ENCODE measurements at regions not wholly inside any gene's neighbourhood (a gene's known extent, or its start where the extent isn't known, plus 50 kb on each side); places are given as distances from the start of the nearest gene placed in this dataset.

DNA sequence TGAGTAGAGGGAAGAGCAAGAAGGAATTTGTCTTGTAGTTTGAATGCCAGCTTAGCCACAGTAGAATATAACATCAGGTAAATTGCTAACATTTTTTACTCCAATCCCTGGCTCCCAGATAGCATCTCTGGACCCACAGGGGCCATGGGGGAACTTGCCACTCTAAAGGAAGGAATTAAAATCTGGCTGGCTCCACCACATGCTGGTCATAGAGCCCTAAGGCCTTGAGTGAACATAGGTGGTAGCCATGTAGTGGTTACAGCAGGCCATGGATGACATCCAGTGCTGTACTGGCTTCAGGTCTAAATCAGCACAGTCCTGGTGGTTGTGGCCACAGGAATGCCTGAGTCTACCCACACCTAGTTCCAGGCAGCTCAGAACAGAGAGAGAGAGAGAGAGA, 109.9 kb upstream of the RGMB start:
- H3K4me3 ChIP-seq (ENCODE audit: low read depth, low read length, poor library complexity, severe bottlenecking): no peak overlapping the region
- H3K36me3 ChIP-seq (ENCODE audit: insufficient read depth, low read length): no peaks in the 10 kb centered on the region
- no peaks in the 10 kb centered on the region for H3K27me3 ChIP-seq (ENCODE audit: insufficient read depth, low read length)
- no peaks in the 10 kb centered on the region for H3K9me2 ChIP-seq (ENCODE audit: low read depth, low read length)
- no peaks in the 10 kb centered on the region for H3K4me1 ChIP-seq (ENCODE audit: insufficient read depth, low read length, severe bottlenecking)
- H3F3A ChIP-seq (ENCODE audit: insufficient read depth, low read length): no peaks in the 10 kb centered on the region
- H3K27ac ChIP-seq (ENCODE audit: low read depth, low read length, poor library complexity, severe bottlenecking): no peak overlapping the region
- no peaks in the 10 kb centered on the region for H4K20me1 ChIP-seq (ENCODE audit: insufficient read depth, low read length)
- no peak overlapping the region for H2AFZ ChIP-seq (ENCODE audit: low read length)
- H3K9ac ChIP-seq (ENCODE audit: low read length): no peak overlapping the region
- no peak overlapping the region for H3K4me2 ChIP-seq (ENCODE audit: low read length)
- H3K79me2 ChIP-seq (ENCODE audit: insufficient read depth, low read length): no peaks in the 10 kb centered on the region
- TF ChIP-seq EZH2 (IDR thresholded peaks at IDR 0.05; ENCODE audit: borderline replicate concordance, low read length): no peak
- TF ChIP-seq, protein P1, sequence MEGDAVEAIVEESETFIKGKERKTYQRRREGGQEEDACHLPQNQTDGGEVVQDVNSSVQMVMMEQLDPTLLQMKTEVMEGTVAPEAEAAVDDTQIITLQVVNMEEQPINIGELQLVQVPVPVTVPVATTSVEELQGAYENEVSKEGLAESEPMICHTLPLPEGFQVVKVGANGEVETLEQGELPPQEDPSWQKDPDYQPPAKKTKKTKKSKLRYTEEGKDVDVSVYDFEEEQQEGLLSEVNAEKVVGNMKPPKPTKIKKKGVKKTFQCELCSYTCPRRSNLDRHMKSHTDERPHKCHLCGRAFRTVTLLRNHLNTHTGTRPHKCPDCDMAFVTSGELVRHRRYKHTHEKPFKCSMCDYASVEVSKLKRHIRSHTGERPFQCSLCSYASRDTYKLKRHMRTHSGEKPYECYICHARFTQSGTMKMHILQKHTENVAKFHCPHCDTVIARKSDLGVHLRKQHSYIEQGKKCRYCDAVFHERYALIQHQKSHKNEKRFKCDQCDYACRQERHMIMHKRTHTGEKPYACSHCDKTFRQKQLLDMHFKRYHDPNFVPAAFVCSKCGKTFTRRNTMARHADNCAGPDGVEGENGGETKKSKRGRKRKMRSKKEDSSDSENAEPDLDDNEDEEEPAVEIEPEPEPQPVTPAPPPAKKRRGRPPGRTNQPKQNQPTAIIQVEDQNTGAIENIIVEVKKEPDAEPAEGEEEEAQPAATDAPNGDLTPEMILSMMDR (IDR thresholded peaks at IDR 0.05; ENCODE audit: low read length): no peak
- H3K9me3 ChIP-seq (ENCODE audit: low read length): no peaks in the 10 kb centered on the region

DNA sequence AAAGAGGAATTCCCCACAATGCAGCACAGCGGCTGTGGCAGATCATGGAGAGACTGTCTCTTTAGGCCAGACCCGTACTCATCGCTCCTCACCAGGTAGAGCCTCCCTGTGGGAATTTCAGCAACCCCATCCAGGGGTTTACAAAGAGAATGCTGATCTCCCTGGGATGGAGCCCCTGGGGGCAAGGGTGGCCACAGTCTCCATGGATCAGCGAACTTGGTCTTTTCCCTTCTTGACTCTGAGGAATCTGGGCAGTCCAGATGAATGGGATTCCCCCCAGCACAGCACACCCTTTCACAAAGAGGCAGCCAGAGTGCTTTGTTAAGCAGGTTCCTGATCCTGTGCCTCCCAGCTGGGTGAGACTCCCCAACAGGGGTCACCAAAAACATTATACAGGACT, 108.7 kb upstream of the RGMB start:
- Histone ChIP-seq H2AFZ (ENCODE audit: low read length) (no peak overlapping the region), H3K9me3 (ENCODE audit: low read length) (no peaks in the 10 kb centered on the region), H3F3A (ENCODE audit: insufficient read depth, low read length) (no peaks in the 10 kb centered on the region), H3K27me3 (ENCODE audit: insufficient read depth, low read length) (no peaks in the 10 kb centered on the region), H3K9me2 (ENCODE audit: low read depth, low read length) (no peaks in the 10 kb centered on the region), H3K27ac (ENCODE audit: low read depth, low read length, poor library complexity, severe bottlenecking) (no peak overlapping the region), H3K79me2 (ENCODE audit: insufficient read depth, low read length) (no peaks in the 10 kb centered on the region), H3K4me1 (ENCODE audit: insufficient read depth, low read length, severe bottlenecking) (no peaks in the 10 kb centered on the region), H4K20me1 (ENCODE audit: insufficient read depth, low read length) (no peaks in the 10 kb centered on the region), H3K4me3 (ENCODE audit: low read depth, low read length, poor library complexity, severe bottlenecking) (no peak overlapping the region), H3K9ac (ENCODE audit: low read length) (no peak overlapping the region), H3K4me2 (ENCODE audit: low read length) (no peak overlapping the region), H3K36me3 (ENCODE audit: insufficient read depth, low read length) (no peaks in the 10 kb centered on the region)
- TF ChIP-seq EZH2 (IDR thresholded peaks at IDR 0.05; ENCODE audit: borderline replicate concordance, low read length): no peak
- TF ChIP-seq, protein P1 (IDR thresholded peaks at IDR 0.05; ENCODE audit: low read length): no peak

DNA sequence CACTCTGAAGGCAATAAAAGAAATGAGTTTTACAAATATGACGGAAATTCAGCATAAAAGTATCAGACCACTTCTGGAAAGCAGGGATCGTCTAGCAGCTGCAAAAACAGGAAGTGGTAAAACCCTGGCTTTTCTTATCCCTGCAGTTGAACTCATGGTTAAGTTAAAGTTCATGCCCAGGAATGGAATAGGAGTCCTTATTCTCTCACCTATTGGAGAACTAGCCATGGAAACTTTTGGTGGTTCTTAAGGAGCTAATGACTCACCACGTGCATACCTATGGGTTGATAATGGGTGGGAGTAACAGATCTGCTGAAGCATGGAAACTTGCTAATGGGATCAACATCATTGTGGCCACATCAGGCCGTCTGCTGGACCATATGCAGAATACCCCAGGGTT, 93.5 kb upstream of the RGMB start:
- TF ChIP-seq, protein P1 (IDR thresholded peaks at IDR 0.05; ENCODE audit: low read length): no peak
- TF ChIP-seq EZH2 (IDR thresholded peaks at IDR 0.05; ENCODE audit: borderline replicate concordance, low read length): no peak
- H3K4me2 ChIP-seq (ENCODE audit: low read length): no peak overlapping the region

More for the DNA sequence above, 93.5 kb upstream of the RGMB start:
- H4K20me1 ChIP-seq (ENCODE audit: insufficient read depth, low read length): no peaks in the 10 kb centered on the region
- no peaks in the 10 kb centered on the region for H3K4me1 ChIP-seq (ENCODE audit: insufficient read depth, low read length, severe bottlenecking)
- no peaks in the 10 kb centered on the region for H3K9me3 ChIP-seq (ENCODE audit: low read length)
- no peaks in the 10 kb centered on the region for H3K79me2 ChIP-seq (ENCODE audit: insufficient read depth, low read length)
- H3K9ac ChIP-seq (ENCODE audit: low read length): no peak overlapping the region
- no peaks in the 10 kb centered on the region for H3K27me3 ChIP-seq (ENCODE audit: insufficient read depth, low read length)
- H3F3A ChIP-seq (ENCODE audit: insufficient read depth, low read length): no peaks in the 10 kb centered on the region
- no peaks in the 10 kb centered on the region for H3K9me2 ChIP-seq (ENCODE audit: low read depth, low read length)
- no peak overlapping the region for H3K4me3 ChIP-seq (ENCODE audit: low read depth, low read length, poor library complexity, severe bottlenecking)
- H3K27ac ChIP-seq (ENCODE audit: low read depth, low read length, poor library complexity, severe bottlenecking): no peak overlapping the region
- no peaks in the 10 kb centered on the region for H3K36me3 ChIP-seq (ENCODE audit: insufficient read depth, low read length)
- no peak overlapping the region for H2AFZ ChIP-seq (ENCODE audit: low read length)

Measured in OCI-LY1 (cell line).